Anterior cingulate cortex (tissue), 58 donors: ENCODE measurements at regions not wholly inside any gene's neighbourhood (a gene's known extent, or its start where the extent isn't known, plus 50 kb on each side); places are given as distances from the start of the nearest gene placed in this dataset.
"Not testable (repeated sequence)": the region's sequence is repeated elsewhere in the genome, so short reads cannot be mapped to it uniquely, and the experiment has no call there.

Experiments
- DNase-seq, 58 donors: peaks; one replicate each; lab custom pipeline; 2025; lab: John Stamatoyannopoulos, UW

GRCh38 chr6:78222226-78222625 is 569.4 kb downstream of the MEI4 start:
- no peak for DNase-seq

GRCh38 chr6:78231002-78231401 is 578.2 kb downstream of the MEI4 start:
- no peak for DNase-seq

GRCh38 chr6:78243519-78243918 is 590.7 kb downstream of the MEI4 start:
- no peak for DNase-seq

- no peak for DNase-seq
These were observed 599.1 kb downstream of the MEI4 start for GRCh38 chr6:78251931-78252330.

GRCh38 chr6:78253618-78254017 is 600.8 kb downstream of the MEI4 start:
- no peak for DNase-seq

GRCh38 chr6:78259935-78260334 is 607.1 kb downstream of the MEI4 start:
- no peak for DNase-seq

GRCh38 chr6:78260427-78260826 is 606.9 kb upstream of the IRAK1BP1 start:
- DNase-seq, result not testable (repeated sequence)

- no peak for DNase-seq
These were observed 598.5 kb upstream of the IRAK1BP1 start for GRCh38 chr6:78268591-78269452.

GRCh38 chr6:78300885-78301284 is 566.5 kb upstream of the IRAK1BP1 start:
- DNase-seq, result no peak

- DNase-seq, result no peak
These were observed 564.9 kb upstream of the IRAK1BP1 start for GRCh38 chr6:78302411-78302810.

- no peak for DNase-seq
These were observed 559.3 kb upstream of the IRAK1BP1 start for GRCh38 chr6:78308025-78308424.

- DNase-seq, result no peak
These were observed 545.1 kb upstream of the IRAK1BP1 start for GRCh38 chr6:78322068-78322845.

GRCh38 chr6:78324213-78324612 is 543.1 kb upstream of the IRAK1BP1 start:
- DNase-seq, result no peak

GRCh38 chr6:78340755-78341154 is 526.6 kb upstream of the IRAK1BP1 start:
- DNase-seq, result no peak

- no peak for DNase-seq
These were observed 521.5 kb upstream of the IRAK1BP1 start for GRCh38 chr6:78345882-78346281.

GRCh38 chr6:78347191-78347916 is 520.0 kb upstream of the IRAK1BP1 start:
- no peak for DNase-seq

GRCh38 chr6:78353040-78353439 is 514.3 kb upstream of the IRAK1BP1 start:
- DNase-seq, result no peak

GRCh38 chr6:78363688-78364087 is 503.7 kb upstream of the IRAK1BP1 start:
- no peak for DNase-seq

- DNase-seq, result no peak
These were observed 501.9 kb upstream of the IRAK1BP1 start for GRCh38 chr6:78365473-78365872.

GRCh38 chr6:78377056-78377455 is 490.3 kb upstream of the IRAK1BP1 start:
- no peak for DNase-seq

GRCh38 chr6:78379982-78380381 is 487.4 kb upstream of the IRAK1BP1 start:
- DNase-seq, result no peak
